ENCODE measurements at regions not wholly inside any gene's neighbourhood (a gene's known extent, or its start where the extent isn't known, plus 50 kb on each side); places are given as distances from the start of the nearest gene placed in this dataset.

DNA sequence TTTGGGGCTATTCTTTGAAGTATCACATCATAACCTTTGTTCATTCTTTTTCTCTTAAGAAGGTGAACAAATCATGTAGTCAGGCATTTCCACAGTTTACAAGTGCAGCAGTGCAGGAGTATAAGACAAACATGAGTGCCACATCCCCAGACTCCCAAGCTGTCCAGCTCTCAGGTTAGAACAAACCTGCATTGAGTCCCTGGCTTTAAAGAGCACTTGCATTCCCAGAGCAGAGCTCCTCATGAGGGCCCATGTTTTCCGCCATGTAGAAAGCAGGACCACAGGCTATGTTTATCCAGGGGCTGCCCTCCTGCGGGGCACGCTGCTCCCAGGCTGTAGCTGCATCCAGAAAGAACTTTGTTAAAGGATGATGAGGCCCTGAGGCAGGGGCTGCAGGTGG, 267.7 kb downstream of the TLE3 start:
- no peak for TF ChIP-seq MAZ (IDR thresholded peaks at IDR 0.05; ENCODE audit: borderline replicate concordance, low read depth, low read length)
- no peak for TF ChIP-seq NR3C1 (IDR thresholded peaks at IDR 0.05)
- no peak for TF ChIP-seq EHMT2 (IDR thresholded peaks at IDR 0.05; ENCODE audit: low read depth)
- TF ChIP-seq, protein P1, sequence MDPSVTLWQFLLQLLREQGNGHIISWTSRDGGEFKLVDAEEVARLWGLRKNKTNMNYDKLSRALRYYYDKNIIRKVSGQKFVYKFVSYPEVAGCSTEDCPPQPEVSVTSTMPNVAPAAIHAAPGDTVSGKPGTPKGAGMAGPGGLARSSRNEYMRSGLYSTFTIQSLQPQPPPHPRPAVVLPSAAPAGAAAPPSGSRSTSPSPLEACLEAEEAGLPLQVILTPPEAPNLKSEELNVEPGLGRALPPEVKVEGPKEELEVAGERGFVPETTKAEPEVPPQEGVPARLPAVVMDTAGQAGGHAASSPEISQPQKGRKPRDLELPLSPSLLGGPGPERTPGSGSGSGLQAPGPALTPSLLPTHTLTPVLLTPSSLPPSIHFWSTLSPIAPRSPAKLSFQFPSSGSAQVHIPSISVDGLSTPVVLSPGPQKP (IDR thresholded peaks at IDR 0.05; ENCODE audit: low read depth, low read length), result no peak
- TF ChIP-seq ZFP36 (IDR thresholded peaks at IDR 0.05; ENCODE audit: borderline replicate concordance, partially characterized antibody), result no peak
- TF ChIP-seq POLR2A (IDR thresholded peaks at IDR 0.05; ENCODE audit: low read length), result no peak
- TF ChIP-seq, protein P2, sequence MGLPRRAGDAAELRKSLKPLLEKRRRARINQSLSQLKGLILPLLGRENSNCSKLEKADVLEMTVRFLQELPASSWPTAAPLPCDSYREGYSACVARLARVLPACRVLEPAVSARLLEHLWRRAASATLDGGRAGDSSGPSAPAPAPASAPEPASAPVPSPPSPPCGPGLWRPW (IDR thresholded peaks at IDR 0.05), result no peak
- no peak for TF ChIP-seq HOXB13 (CRISPR knock-in tag; IDR thresholded peaks at IDR 0.05; ENCODE audit: low read depth)
- 79% methylated on average over 3 of the region's 3 CpGs for WGBS (ENCODE audit: missing lambda C conversion rate)
- ChIA-PET CTCF (interaction anchor here (1.7 kb wide), 1 partner anchor 11 kb away, joined by 5 read pairs; no protein-coding TSS in a partner anchor), POLR2A (no interaction called here)
- Histone ChIP-seq H3K4me2 (no peak overlapping the region), H3K4me1 (no peaks in the 10 kb centered on the region), H3K9me3 (no peaks in the 10 kb centered on the region), H3K4me3 (no peak overlapping the region), H3K27ac (no peak overlapping the region)
- FAIRE-seq (no peak), DNase-seq (ENCODE audit: low read depth in 1 of 2, low spot score in 1 of 2) (no peak), ATAC-seq (no peak)

DNA sequence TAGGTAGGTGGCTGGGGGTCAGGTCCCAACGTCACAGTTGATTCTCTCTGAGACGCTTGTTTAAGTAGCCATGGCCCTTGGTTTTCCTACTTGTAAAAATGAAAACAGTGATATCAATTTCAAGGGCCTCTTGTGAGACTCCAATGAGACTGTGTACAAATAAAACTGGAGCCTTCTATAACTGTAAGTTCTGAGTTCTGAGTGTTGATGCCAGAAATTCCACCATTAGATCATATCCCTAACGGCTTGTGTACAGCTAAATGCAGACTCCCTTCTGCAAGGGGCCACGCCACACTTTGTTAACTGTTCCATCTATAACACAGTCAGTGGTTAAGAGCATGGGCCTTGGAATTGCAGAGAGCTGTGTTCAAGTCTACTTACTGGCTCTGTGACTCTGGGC, 267.3 kb downstream of the TLE3 start:
- POLR2A ChIA-PET, result no interaction called here
- WGBS (ENCODE audit: missing lambda C conversion rate), result 66% methylated on average over 4 of the region's 4 CpGs
- H3K27ac ChIP-seq, result no peak overlapping the region
- CTCF ChIA-PET, result interaction anchor here (1.7 kb wide), 1 partner anchor 11 kb away, joined by 5 read pairs; no protein-coding TSS in a partner anchor
- TF ChIP-seq HEYL (CRISPR knock-in tag; IDR thresholded peaks at IDR 0.05), result no peak
- TF ChIP-seq POLR2AphosphoS2 (conservative IDR thresholded peaks at IDR 0.05; ENCODE audit: low read length), result no peak
- TF ChIP-seq, protein P3, sequence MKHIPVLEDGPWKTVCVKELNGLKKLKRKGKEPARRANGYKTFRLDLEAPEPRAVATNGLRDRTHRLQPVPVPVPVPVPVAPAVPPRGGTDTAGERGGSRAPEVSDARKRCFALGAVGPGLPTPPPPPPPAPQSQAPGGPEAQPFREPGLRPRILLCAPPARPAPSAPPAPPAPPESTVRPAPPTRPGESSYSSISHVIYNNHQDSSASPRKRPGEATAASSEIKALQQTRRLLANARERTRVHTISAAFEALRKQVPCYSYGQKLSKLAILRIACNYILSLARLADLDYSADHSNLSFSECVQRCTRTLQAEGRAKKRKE (CRISPR knock-in tag; IDR thresholded peaks at IDR 0.05; ENCODE audit: low read depth), result no peak
- TF ChIP-seq, protein P4, sequence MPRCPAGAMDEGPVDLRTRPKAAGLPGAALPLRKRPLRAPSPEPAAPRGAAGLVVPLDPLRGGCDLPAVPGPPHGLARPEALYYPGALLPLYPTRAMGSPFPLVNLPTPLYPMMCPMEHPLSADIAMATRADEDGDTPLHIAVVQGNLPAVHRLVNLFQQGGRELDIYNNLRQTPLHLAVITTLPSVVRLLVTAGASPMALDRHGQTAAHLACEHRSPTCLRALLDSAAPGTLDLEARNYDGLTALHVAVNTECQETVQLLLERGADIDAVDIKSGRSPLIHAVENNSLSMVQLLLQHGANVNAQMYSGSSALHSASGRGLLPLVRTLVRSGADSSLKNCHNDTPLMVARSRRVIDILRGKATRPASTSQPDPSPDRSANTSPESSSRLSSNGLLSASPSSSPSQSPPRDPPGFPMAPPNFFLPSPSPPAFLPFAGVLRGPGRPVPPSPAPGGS (IDR thresholded peaks at IDR 0.05), result no peak
- no peak for TF ChIP-seq NFE2L2 (conservative IDR thresholded peaks at IDR 0.05; ENCODE audit: low read length)
- no peak for TF ChIP-seq PHF8 (IDR thresholded peaks at IDR 0.05; ENCODE audit: borderline replicate concordance, low read depth)
- TF ChIP-seq MYC (IDR thresholded peaks at IDR 0.05; ENCODE audit: borderline replicate concordance, low read length), result no peak
- TF ChIP-seq HOXB5 (CRISPR knock-in tag; IDR thresholded peaks at IDR 0.05), result no peak
- TF ChIP-seq POLR2A (IDR thresholded peaks at IDR 0.05; ENCODE audit: low read length), result no peak
- no peak for TF ChIP-seq CHD2 (IDR thresholded peaks at IDR 0.05; ENCODE audit: low read length, partially characterized antibody)
- TF ChIP-seq EHMT2 (IDR thresholded peaks at IDR 0.05; ENCODE audit: low read depth), result no peak
- FAIRE-seq (no peak), ATAC-seq (no peak), DNase-seq (ENCODE audit: low read depth in 1 of 2, low spot score in 1 of 2) (no peak)
- H3K4me1 ChIP-seq, result no peaks in the 10 kb centered on the region
- H3K4me2 ChIP-seq, result no peak overlapping the region
- H3K9me3 ChIP-seq, result no peaks in the 10 kb centered on the region
- H3K4me3 ChIP-seq, result no peak overlapping the region

DNA sequence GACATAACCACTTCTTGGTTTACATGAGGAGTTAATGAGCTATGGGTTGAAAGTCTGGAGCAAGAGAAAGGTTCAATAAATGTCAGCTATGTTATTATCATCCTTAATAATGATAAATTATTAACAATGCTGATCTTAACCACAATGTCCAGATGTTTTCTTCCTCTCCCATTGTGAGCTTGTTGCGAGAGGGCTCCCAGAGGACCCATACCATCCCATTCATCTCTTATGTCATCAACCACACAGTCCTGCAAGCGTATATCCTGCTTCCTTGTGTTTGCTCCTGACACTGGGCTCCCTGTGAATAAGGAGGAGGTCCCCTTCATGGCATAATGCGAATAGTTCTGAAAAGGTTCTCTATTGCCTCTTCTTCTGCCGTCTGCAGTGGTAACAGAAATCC, 266.8 kb downstream of the TLE3 start:
- no peaks in the 10 kb centered on the region for H3K4me1 ChIP-seq
- no peak overlapping the region for H3K27ac ChIP-seq
- TF ChIP-seq, protein P5, sequence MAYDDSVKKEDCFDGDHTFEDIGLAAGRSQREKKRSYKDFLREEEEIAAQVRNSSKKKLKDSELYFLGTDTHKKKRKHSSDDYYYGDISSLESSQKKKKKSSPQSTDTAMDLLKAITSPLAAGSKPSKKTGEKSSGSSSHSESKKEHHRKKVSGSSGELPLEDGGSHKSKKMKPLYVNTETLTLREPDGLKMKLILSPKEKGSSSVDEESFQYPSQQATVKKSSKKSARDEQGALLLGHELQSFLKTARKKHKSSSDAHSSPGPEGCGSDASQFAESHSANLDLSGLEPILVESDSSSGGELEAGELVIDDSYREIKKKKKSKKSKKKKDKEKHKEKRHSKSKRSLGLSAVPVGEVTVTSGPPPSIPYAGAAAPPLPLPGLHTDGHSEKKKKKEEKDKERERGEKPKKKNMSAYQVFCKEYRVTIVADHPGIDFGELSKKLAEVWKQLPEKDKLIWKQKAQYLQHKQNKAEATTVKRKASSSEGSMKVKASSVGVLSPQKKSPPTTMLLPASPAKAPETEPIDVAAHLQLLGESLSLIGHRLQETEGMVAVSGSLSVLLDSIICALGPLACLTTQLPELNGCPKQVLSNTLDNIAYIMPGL (CRISPR knock-in tag; IDR thresholded peaks at IDR 0.05; ENCODE audit: borderline replicate concordance), result no peak
- no peak for TF ChIP-seq ESRRA (IDR thresholded peaks at IDR 0.05; ENCODE audit: borderline replicate concordance, low read length)
- TF ChIP-seq, protein P6, sequence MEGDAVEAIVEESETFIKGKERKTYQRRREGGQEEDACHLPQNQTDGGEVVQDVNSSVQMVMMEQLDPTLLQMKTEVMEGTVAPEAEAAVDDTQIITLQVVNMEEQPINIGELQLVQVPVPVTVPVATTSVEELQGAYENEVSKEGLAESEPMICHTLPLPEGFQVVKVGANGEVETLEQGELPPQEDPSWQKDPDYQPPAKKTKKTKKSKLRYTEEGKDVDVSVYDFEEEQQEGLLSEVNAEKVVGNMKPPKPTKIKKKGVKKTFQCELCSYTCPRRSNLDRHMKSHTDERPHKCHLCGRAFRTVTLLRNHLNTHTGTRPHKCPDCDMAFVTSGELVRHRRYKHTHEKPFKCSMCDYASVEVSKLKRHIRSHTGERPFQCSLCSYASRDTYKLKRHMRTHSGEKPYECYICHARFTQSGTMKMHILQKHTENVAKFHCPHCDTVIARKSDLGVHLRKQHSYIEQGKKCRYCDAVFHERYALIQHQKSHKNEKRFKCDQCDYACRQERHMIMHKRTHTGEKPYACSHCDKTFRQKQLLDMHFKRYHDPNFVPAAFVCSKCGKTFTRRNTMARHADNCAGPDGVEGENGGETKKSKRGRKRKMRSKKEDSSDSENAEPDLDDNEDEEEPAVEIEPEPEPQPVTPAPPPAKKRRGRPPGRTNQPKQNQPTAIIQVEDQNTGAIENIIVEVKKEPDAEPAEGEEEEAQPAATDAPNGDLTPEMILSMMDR (IDR thresholded peaks at IDR 0.05), result no peak
- no peak for TF ChIP-seq ZC3H11A (IDR thresholded peaks at IDR 0.05)
- TF ChIP-seq, protein P3 (CRISPR knock-in tag; IDR thresholded peaks at IDR 0.05; ENCODE audit: low read depth), result no peak
- TF ChIP-seq FOSB (CRISPR knock-in tag; IDR thresholded peaks at IDR 0.05), result no peak
- no peak for TF ChIP-seq PHF8 (IDR thresholded peaks at IDR 0.05; ENCODE audit: borderline replicate concordance, low read depth)
- no peak for TF ChIP-seq JUNB (IDR thresholded peaks at IDR 0.05)
- no peak for TF ChIP-seq GATA3 (IDR thresholded peaks at IDR 0.05; ENCODE audit: borderline replicate concordance)
- no peak for TF ChIP-seq BHLHE40 (IDR thresholded peaks at IDR 0.05; ENCODE audit: low read depth, low read length)
- DNase-seq (ENCODE audit: low read depth in 1 of 2, low spot score in 1 of 2) (no peak), ATAC-seq (no peak), FAIRE-seq (no peak)
- H3K4me3 ChIP-seq, result no peak overlapping the region
- POLR2A ChIA-PET, result no interaction called here
- H3K9me3 ChIP-seq, result no peaks in the 10 kb centered on the region
- CTCF ChIA-PET, result interaction anchor here (1.7 kb wide), 1 partner anchor 11 kb away, joined by 5 read pairs; no protein-coding TSS in a partner anchor
- no peak overlapping the region for H3K4me2 ChIP-seq
- WGBS (ENCODE audit: missing lambda C conversion rate), result 64% methylated on average over 4 of the region's 4 CpGs
